HepG2 (cell line): ENCODE measurements at regions not wholly inside any gene's neighbourhood (a gene's known extent, or its start where the extent isn't known, plus 50 kb on each side); places are given as distances from the start of the nearest gene placed in this dataset.

Experiments used
- ATAC-seq: fragments of 200-7000 bp; cut with Tn5 transposase; 3 replicates; pipeline ENCODE4 v1.9.1; 2020; ENCODE audit warnings: mild to moderate bottlenecking, moderate library complexity
- BruUV-seq: library from RNA; stranded (reverse); fragments of 400-500 nt; replicated peaks from 2 replicates; lab custom pipeline; 2021; lab: Mats Ljungman, UMichigan
- CTCF ChIA-PET: fragments of 300-600 bp; formaldehyde crosslinking; extraction: SDS; loops from one replicate; lab custom pipeline; 2021; ENCODE audit warnings: low total read pairs, inconsistent platforms, low intra/inter-chr PET ratio; lab: Yijun Ruan, JAX
- POLR2A ChIA-PET: fragments of 350-600 bp; sonication (Branson Sonifier 250); formaldehyde crosslinking; loops from one replicate; lab custom pipeline; 2020; ENCODE audit warnings: antibody characterized with exemption, inconsistent platforms; lab: Yijun Ruan, JAX
- DNase-seq: peaks from one replicate; pipeline ENCODE4 v3.0.0-alpha.2; 2015; ENCODE audit warnings: low spot score
- FAIRE-seq: peaks from 3 replicates; lab custom pipeline; 2011; peaks lifted over from hg19 to GRCh38; lab: Jason Lieb, UNC
- H2AFZ ChIP-seq: one replicate; pipeline ENCODE4 v1.6.1; 2011; ENCODE audit warnings: low read length, inconsistent platforms
- H3K27ac ChIP-seq: fragments of 300-600 bp; 3 replicates; pipeline ENCODE4 v1.8.0; 2011; ENCODE audit warnings: mixed run types, mild to moderate bottlenecking, mixed read lengths, low read length, inconsistent platforms; ENCODE audit not compliant: insufficient read depth; ENCODE audit errors: extremely low read length
- H3K27me3 ChIP-seq, 2 experiments: fragments of 200-600 bp in 1 of 2; 2 replicates in 1 of 2; 3 replicates in 1 of 2; pipeline versions ENCODE4 v1.6.0 to v1.8.0; 2011; ENCODE audit warnings: low read length in 2 of 2, mild to moderate bottlenecking in 2 of 2, moderate library complexity in 2 of 2, inconsistent platforms in 1 of 2; ENCODE audit not compliant: insufficient read depth in 2 of 2, control insufficient read depth in 1 of 2
- H3K36me3 ChIP-seq, 2 experiments: fragments of 200-600 bp in 1 of 2; replicated peaks in 1 of 2; 2 replicates in 1 of 2; 3 replicates in 1 of 2; pipeline versions ENCODE4 v1.5.1 to v1.8.0; 2011; ENCODE audit warnings: low read length in 2 of 2, inconsistent platforms in 1 of 2; ENCODE audit not compliant: insufficient read depth in 2 of 2, control insufficient read depth in 1 of 2
- H3K4me1 ChIP-seq: 2 replicates; pipeline ENCODE4 v1.5.1; 2012; ENCODE audit warnings: low read length, inconsistent platforms; ENCODE audit not compliant: insufficient read depth
- H3K4me2 ChIP-seq: 2 replicates; pipeline ENCODE4 v1.6.0; 2011; ENCODE audit warnings: low read depth, low read length, inconsistent platforms
- H3K4me3 ChIP-seq, 3 experiments: fragments of 200-600 bp in 1 of 3; sonication (generic), shearing (Covaris generic) in 1 of 3; replicated peaks in 1 of 3; 2 replicates each; pipeline ENCODE4 v1.5.1; 2011 to 2016; ENCODE audit warnings: low read length in 3 of 3, inconsistent platforms in 2 of 3, low read depth in 2 of 3, mild to moderate bottlenecking in 2 of 3, control low read depth in 1 of 3, mixed read lengths in 1 of 3; ENCODE audit not compliant: insufficient read depth in 1 of 3
- H3K79me2 ChIP-seq: one replicate; pipeline ENCODE4 v1.6.1; 2011; ENCODE audit warnings: low read length, inconsistent platforms; ENCODE audit not compliant: insufficient read depth
- H3K9ac ChIP-seq: 2 replicates; pipeline ENCODE4 v1.6.0; 2011; ENCODE audit warnings: mild to moderate bottlenecking, low read depth, low read length, inconsistent platforms; ENCODE audit not compliant: insufficient read depth
- H3K9me3 ChIP-seq: 2 replicates; pipeline ENCODE4 v1.5.1; 2012; ENCODE audit warnings: mild to moderate bottlenecking, low read length
- H4K20me1 ChIP-seq: 2 replicates; pipeline ENCODE4 v1.6.0; 2011; ENCODE audit warnings: inconsistent platforms, mild to moderate bottlenecking, low read length, moderate library complexity; ENCODE audit not compliant: insufficient read depth
- KDM3A ChIP-seq: IDR thresholded peaks from 2 replicates; pipeline ENCODE4 v1.6.1; 2018; ENCODE audit warnings: low read depth, missing compliant biosample characterization
- NFIC ChIP-seq: IDR thresholded peaks from 2 replicates; pipeline ENCODE4 v1.6.1; 2012; ENCODE audit warnings: mild to moderate bottlenecking, low read length, inconsistent platforms
- SMYD3 ChIP-seq: sonication (generic); formaldehyde crosslinking; IDR thresholded peaks from 2 replicates; pipeline ENCODE4 v1.8.1; 2023; ENCODE audit warnings: mild to moderate bottlenecking, missing genetic modification reagents
- TEAD3 ChIP-seq: optimal IDR thresholded peaks from 2 replicates; pipeline ENCODE3; 2016; ENCODE audit warnings: borderline replicate concordance
- ZBTB10 ChIP-seq: sonication (generic); formaldehyde crosslinking; IDR thresholded peaks from 2 replicates; pipeline ENCODE4 v1.4.0; 2020; ENCODE audit warnings: missing genetic modification reagents, borderline replicate concordance
- ZNF101 ChIP-seq: sonication (generic); formaldehyde crosslinking; IDR thresholded peaks from 2 replicates; pipeline ENCODE4 v1.4.0; 2020; ENCODE audit warnings: mild to moderate bottlenecking, low read depth, missing genetic modification reagents, borderline replicate concordance
- ZNF12 ChIP-seq: sonication (generic); formaldehyde crosslinking; IDR thresholded peaks from 2 replicates; pipeline ENCODE4 v1.5.0; 2020; ENCODE audit warnings: missing genetic modification reagents
- ZNF225 ChIP-seq: sonication (generic); formaldehyde crosslinking; IDR thresholded peaks from 2 replicates; pipeline ENCODE4 v1.4.0; 2020; ENCODE audit warnings: mild to moderate bottlenecking, missing genetic modification reagents
- ZNF282 ChIP-seq: fragments of 450-650 bp; IDR thresholded peaks from 2 replicates; pipeline ENCODE4 v1.6.1; 2018; ENCODE audit not compliant: partially characterized antibody
- ZNF552 ChIP-seq: sonication (generic); formaldehyde crosslinking; IDR thresholded peaks from 2 replicates; pipeline ENCODE4 v1.9.0; 2022; ENCODE audit warnings: missing genetic modification reagents, mild to moderate bottlenecking, borderline replicate concordance
- ZNF784 ChIP-seq: sonication (generic); formaldehyde crosslinking; IDR thresholded peaks from 2 replicates; pipeline ENCODE4 v1.5.1; 2020; ENCODE audit warnings: missing genetic modification reagents, mild to moderate bottlenecking, borderline replicate concordance
- ZNF883 ChIP-seq: sonication (generic); formaldehyde crosslinking; IDR thresholded peaks from 2 replicates; pipeline ENCODE4 v1.5.1; 2020; ENCODE audit warnings: mild to moderate bottlenecking, missing genetic modification reagents; ENCODE audit errors: not compliant biosample characterization
- WGBS: methylation state at CpG from one replicate; pipeline ENCODE4 v1.1.6; 2017; ENCODE audit warnings: low lambda C conversion rate; 5-methylcytosine and 5-hydroxymethylcytosine counted together
- in situ Hi-C: cut with HindIII; loops from 2 replicates; pipeline ENCODE4 v1.10.0; 2017; ENCODE audit warnings: low pct_unique_long_range_greater_than_20kb; ENCODE audit not compliant: extremely low pct_ligation_motif_present
- intact Hi-C: fragments of 100-400 bp; cut with micrococcal nuclease; formaldehyde crosslinking; loops from one replicate; pipeline ENCODE4 v1.10.0; 2022; ENCODE audit not compliant: unreplicated experiment
- TF ChIP-seq, protein P1 (sequence below): sonication (generic); formaldehyde crosslinking; IDR thresholded peaks from 2 replicates; pipeline ENCODE4 v1.4.0; 2020; ENCODE audit warnings: mild to moderate bottlenecking, low read depth, missing genetic modification reagents

DNA sequence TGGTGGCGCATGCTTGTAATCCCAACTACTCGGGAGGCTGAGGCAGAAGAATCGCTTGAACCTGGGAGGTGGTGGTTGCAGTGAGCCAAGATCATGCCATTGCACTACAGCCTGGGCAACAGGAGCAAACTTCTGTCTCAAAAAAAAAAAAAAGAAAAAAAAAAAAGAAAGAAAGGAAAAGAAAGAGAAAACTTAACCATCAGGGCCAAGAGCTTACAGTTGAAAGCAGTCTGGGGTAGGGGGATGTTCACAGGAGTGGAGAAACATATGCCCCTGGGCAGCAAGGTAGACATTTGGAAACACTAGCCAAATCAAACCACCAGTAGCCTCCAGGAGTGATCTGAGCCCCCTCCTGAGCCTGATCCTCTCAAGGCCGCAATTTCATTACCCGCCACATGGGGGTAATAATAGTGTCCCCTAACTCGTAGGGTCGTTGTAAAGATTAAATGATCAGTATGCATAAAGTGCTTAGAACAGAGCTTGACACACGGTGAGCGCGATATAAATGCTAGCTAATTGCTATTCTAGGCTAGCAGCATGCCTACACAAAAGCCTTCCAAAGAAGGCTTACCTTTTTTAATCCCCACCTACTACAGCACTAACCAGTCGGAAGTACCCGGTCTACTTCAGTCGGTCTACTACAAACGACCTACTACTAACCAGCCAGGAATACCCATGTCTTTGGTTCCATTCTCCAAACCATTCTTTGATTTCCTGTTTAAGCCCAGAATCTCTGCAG lies 274.3 kb upstream of the NEBL start (continued):
- no peak for TF ChIP-seq NFIC
- TF ChIP-seq SMYD3: no peak
- TF ChIP-seq TEAD3: no peak
- TF ChIP-seq ZNF225 (CRISPR knock-in tag): no peak
- no peak for TF ChIP-seq ZNF784
- no peak for TF ChIP-seq ZNF12 (CRISPR knock-in tag)
- TF ChIP-seq ZNF883 (CRISPR knock-in tag): no peak

GRCh38 chr10:21170216-21170615 lies 273.1 kb upstream of the NEBL start:
- intact Hi-C loops (no loop called here), in situ Hi-C loops (no loop called here)
- no peak overlapping the region for H3K27ac ChIP-seq
- no peaks in the 10 kb centered on the region for H3K36me3 ChIP-seq
- H3K4me1 ChIP-seq: peaks cover 26% of the 10 kb centered on the region
- H3K79me2 ChIP-seq: no peaks in the 10 kb centered on the region
- H3K4me2 ChIP-seq: no peak overlapping the region
- no peaks in the 10 kb centered on the region for H3K9me3 ChIP-seq
- H3K27me3 ChIP-seq: peaks cover 12 to 30% of the 10 kb centered on the region in 2 experiments; a peak in 4 of 5 replicates
- H4K20me1 ChIP-seq: no peaks in the 10 kb centered on the region
- BruUV-seq: no TSS peak
- no peak for ATAC-seq
- POLR2A ChIA-PET: no interaction called here
- no peak overlapping the region for H3K4me3 ChIP-seq
- WGBS: 8% methylated on average over 5 of the region's 5 CpGs
- no peak for DNase-seq
- no peak for FAIRE-seq
- H3K9ac ChIP-seq: no peak overlapping the region
- TF ChIP-seq ZBTB10 (CRISPR knock-in tag) (no peak), ZNF282 (no peak), ZNF101 (CRISPR knock-in tag) (no peak), ZNF552 (CRISPR knock-in tag) (no peak), KDM3A (CRISPR knock-in tag) (no peak)
- TF ChIP-seq, protein P1, sequence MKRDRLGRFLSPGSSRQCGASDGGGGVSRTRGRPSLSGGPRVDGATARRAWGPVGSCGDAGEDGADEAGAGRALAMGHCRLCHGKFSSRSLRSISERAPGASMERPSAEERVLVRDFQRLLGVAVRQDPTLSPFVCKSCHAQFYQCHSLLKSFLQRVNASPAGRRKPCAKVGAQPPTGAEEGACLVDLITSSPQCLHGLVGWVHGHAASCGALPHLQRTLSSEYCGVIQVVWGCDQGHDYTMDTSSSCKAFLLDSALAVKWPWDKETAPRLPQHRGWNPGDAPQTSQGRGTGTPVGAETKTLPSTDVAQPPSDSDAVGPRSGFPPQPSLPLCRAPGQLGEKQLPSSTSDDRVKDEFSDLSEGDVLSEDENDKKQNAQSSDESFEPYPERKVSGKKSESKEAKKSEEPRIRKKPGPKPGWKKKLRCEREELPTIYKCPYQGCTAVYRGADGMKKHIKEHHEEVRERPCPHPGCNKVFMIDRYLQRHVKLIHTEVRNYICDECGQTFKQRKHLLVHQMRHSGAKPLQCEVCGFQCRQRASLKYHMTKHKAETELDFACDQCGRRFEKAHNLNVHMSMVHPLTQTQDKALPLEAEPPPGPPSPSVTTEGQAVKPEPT: no peak
- CTCF ChIA-PET: no interaction called here
- no peak overlapping the region for H2AFZ ChIP-seq
